Neuronal stem cell (in vitro differentiated cells): ENCODE measurements at regions not wholly inside any gene's neighbourhood (a gene's known extent, or its start where the extent isn't known, plus 50 kb on each side); places are given as distances from the start of the nearest gene placed in this dataset.

Experiments
- DNase-seq: peaks from one replicate; pipeline ENCODE4 v3.0.0-alpha.2; 2013; ENCODE audit warnings: low spot score
- H2AFZ ChIP-seq: one replicate; pipeline ENCODE4 v1.6.1; 2013; ENCODE audit warnings: mild to moderate bottlenecking, low read length, inconsistent platforms
- H2AK5ac ChIP-seq: 2 replicates; pipeline ENCODE4 v1.6.1; 2013; ENCODE audit warnings: low read depth, mild to moderate bottlenecking, inconsistent platforms, low read length, moderate library complexity, mixed read lengths
- H2BK120ac ChIP-seq: 2 replicates; pipeline ENCODE4 v1.6.1; 2013; ENCODE audit warnings: low read depth, mild to moderate bottlenecking, inconsistent platforms, low read length, moderate library complexity, mixed read lengths
- H2BK12ac ChIP-seq: one replicate; pipeline ENCODE4 v1.6.1; 2013; ENCODE audit warnings: low read length, inconsistent platforms
- H2BK15ac ChIP-seq: 2 replicates; pipeline ENCODE4 v1.6.1; 2013; ENCODE audit warnings: mild to moderate bottlenecking, low read length, inconsistent platforms, mixed read lengths
- H2BK5ac ChIP-seq: one replicate; pipeline ENCODE4 v1.6.1; 2013; ENCODE audit warnings: inconsistent platforms, mild to moderate bottlenecking, low read length, moderate library complexity
- H3K14ac ChIP-seq: one replicate; pipeline ENCODE4 v1.6.1; 2013; ENCODE audit warnings: low read length, inconsistent platforms
- H3K18ac ChIP-seq: 2 replicates; pipeline ENCODE4 v1.6.1; 2013; ENCODE audit warnings: low read length, inconsistent platforms
- H3K23ac ChIP-seq: 2 replicates; pipeline ENCODE4 v1.6.1; 2013; ENCODE audit warnings: low read depth, mild to moderate bottlenecking, mixed read lengths, low read length, inconsistent platforms; ENCODE audit not compliant: poor library complexity
- H3K27ac ChIP-seq: replicated peaks from 3 replicates; pipeline ENCODE4 v1.5.1; 2013; ENCODE audit warnings: low read length, inconsistent platforms
- H3K27me3 ChIP-seq, 3 experiments: 2 replicates each; pipeline ENCODE4 v1.6.1; 2013; ENCODE audit warnings: low read length in 3 of 3, mild to moderate bottlenecking in 2 of 3, inconsistent platforms in 1 of 3, low read depth in 1 of 3, mixed read lengths in 1 of 3, moderate library complexity in 1 of 3; ENCODE audit not compliant: control insufficient read depth in 3 of 3, insufficient read depth in 3 of 3
- H3K36me3 ChIP-seq, 2 donors: replicated peaks in 1 of 2; 2 replicates each; pipeline ENCODE4 v1.6.1; 2013; ENCODE audit warnings: low read length in 2 of 2; ENCODE audit not compliant: control insufficient read depth in 2 of 2, insufficient read depth in 2 of 2
- H3K4ac ChIP-seq: 2 replicates; pipeline ENCODE4 v1.6.1; 2013; ENCODE audit warnings: inconsistent platforms, mild to moderate bottlenecking, low read length, moderate library complexity
- H3K4me1 ChIP-seq, 2 donors: 1 replicate in 1 of 2; 2 replicates in 1 of 2; pipeline ENCODE4 v1.6.1; 2013; ENCODE audit warnings: low read length in 2 of 2, low read depth in 1 of 2; ENCODE audit not compliant: control insufficient read depth in 2 of 2, insufficient read depth in 1 of 2
- H3K4me2 ChIP-seq: one replicate; pipeline ENCODE4 v1.6.1; 2013; ENCODE audit warnings: mild to moderate bottlenecking, low read length, inconsistent platforms; ENCODE audit not compliant: insufficient read depth, poor library complexity, severe bottlenecking
- H3K4me3 ChIP-seq, 2 donors: 2 replicates each; pipeline ENCODE4 v1.5.1; 2013; ENCODE audit warnings: low read length in 2 of 2, mild to moderate bottlenecking in 2 of 2, inconsistent platforms in 1 of 2, moderate library complexity in 1 of 2
- H3K79me1 ChIP-seq: one replicate; pipeline ENCODE4 v1.6.1; 2013; ENCODE audit warnings: low read depth, mild to moderate bottlenecking, inconsistent platforms, low read length, moderate library complexity
- H3K9ac ChIP-seq: one replicate; pipeline ENCODE4 v1.6.1; 2013; ENCODE audit warnings: mild to moderate bottlenecking, low read depth, low read length, inconsistent platforms; ENCODE audit not compliant: poor library complexity
- H3K9me3 ChIP-seq, 2 donors: replicated peaks in 1 of 2; 2 replicates each; pipeline versions ENCODE3 to v1.6.1; 2013; ENCODE audit warnings: low read length in 2 of 2, mild to moderate bottlenecking in 2 of 2, inconsistent platforms in 1 of 2, low read depth in 1 of 2, mixed read lengths in 1 of 2, moderate library complexity in 1 of 2; ENCODE audit not compliant: control insufficient read depth in 2 of 2, insufficient read depth in 1 of 2
- H4K8ac ChIP-seq: one replicate; pipeline ENCODE4 v1.6.1; 2013; ENCODE audit warnings: low read depth, mild to moderate bottlenecking, inconsistent platforms, low read length, moderate library complexity
- H4K91ac ChIP-seq: one replicate; pipeline ENCODE4 v1.6.1; 2013; ENCODE audit warnings: low read length, low read depth, mild to moderate bottlenecking, inconsistent platforms; ENCODE audit not compliant: poor library complexity
- WGBS, 2 donors: extraction: QIAGEN DNeasy Blood & Tissue Kit; methylation state at CpG; one replicate each; pipeline ENCODE4 v1.1.7; 2013; ENCODE audit warnings: missing lambda C conversion rate in 2 of 2, mixed read lengths in 1 of 2; ENCODE audit not compliant: insufficient read length in 2 of 2, insufficient replicate concordance in 1 of 2; ENCODE audit errors: extremely low coverage in 2 of 2; 5-methylcytosine and 5-hydroxymethylcytosine counted together

GRCh38 chr6:56803594-56803993, 151.3 kb upstream of the BEND6 start:
- no peak overlapping the region for H3K9ac ChIP-seq
- DNase-seq: peak; percentile 18
- H3K23ac ChIP-seq: no peak overlapping the region
- no peak overlapping the region for H3K4ac ChIP-seq
- no peaks in the 10 kb centered on the region for H3K9me3 ChIP-seq
- H3K4me2 ChIP-seq: no peak overlapping the region
- H3K14ac ChIP-seq: no peak overlapping the region
- no peak overlapping the region for H4K91ac ChIP-seq
- H3K79me1 ChIP-seq: peaks cover 1% of the 10 kb centered on the region
- H4K8ac ChIP-seq: no peak overlapping the region
- no peaks in the 10 kb centered on the region for H3K36me3 ChIP-seq
- no CpG with 5 or more reads among the region's 2 CpGs for whole genome bisulfite sequencing, 2 donors
- H2AFZ ChIP-seq: no peak overlapping the region
- no peak overlapping the region for H2BK15ac ChIP-seq
- H3K18ac ChIP-seq: no peak overlapping the region
- no peaks in the 10 kb centered on the region for H3K27me3 ChIP-seq
- H2BK120ac ChIP-seq: no peak overlapping the region
- no peak overlapping the region for H2BK5ac ChIP-seq
- H3K27ac ChIP-seq: no peak overlapping the region
- H3K4me1 ChIP-seq: peaks cover 8 to 42% of the 10 kb centered on the region in 2 donors
- H3K4me3 ChIP-seq: no peak overlapping the region
- no peak overlapping the region for H2BK12ac ChIP-seq
- no peak overlapping the region for H2AK5ac ChIP-seq

DNA sequence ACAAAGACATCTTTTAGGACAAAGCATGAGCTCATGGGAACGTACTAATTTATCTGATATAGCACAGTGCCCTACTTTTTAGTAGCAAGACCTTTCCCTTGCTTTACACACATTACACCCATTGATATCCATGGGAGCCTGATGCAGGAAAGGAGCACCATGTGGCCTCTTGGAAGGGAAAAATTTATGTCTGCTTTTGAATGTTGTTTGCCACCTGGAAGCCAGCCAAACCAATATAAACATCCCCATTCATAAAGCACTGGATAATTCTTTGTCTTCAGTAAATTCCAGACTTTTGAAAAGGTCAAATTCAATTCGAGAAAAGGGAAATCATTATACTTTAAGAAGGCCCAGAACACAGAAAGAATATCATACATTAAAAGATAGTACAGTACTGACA, 152.3 kb upstream of the BEND6 start:
- H2BK12ac ChIP-seq: no peak overlapping the region

DNA sequence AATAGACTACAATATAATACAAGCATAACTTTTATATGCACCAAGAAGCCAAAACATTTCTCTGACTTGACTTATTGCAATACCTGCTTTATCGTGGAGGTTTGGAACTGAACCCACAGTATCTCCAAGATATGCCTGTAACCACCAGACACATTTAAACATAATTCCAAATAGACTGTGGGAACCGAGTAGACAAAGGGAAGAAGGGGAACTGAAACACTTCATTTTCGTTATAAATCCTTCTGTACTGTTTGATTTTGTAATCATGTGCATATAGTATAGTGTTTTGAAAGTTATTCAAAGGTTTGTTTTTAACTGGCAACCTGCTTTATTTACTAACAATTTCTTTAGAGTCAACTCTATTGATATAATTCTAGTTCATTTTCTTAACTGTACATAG, 154.9 kb upstream of the BEND6 start:
- Histone ChIP-seq H3K9ac (no peak overlapping the region), H3K36me3 (no peaks in the 10 kb centered on the region), H2BK5ac (no peak overlapping the region), H3K9me3 (no peaks in the 10 kb centered on the region), H3K23ac (no peak overlapping the region), H2AFZ (no peak overlapping the region), H3K4me3 (no peak overlapping the region), H3K18ac (no peak overlapping the region), H2BK120ac (no peak overlapping the region), H3K4me1 (peaks cover 8 to 25% of the 10 kb centered on the region in 2 donors), H2BK12ac (no peak overlapping the region), H4K8ac (no peak overlapping the region), H2BK15ac (no peak overlapping the region), H3K27me3 (no peaks in the 10 kb centered on the region), H3K4ac (no peak overlapping the region), H3K4me2 (no peak overlapping the region), H3K14ac (no peak overlapping the region), H3K79me1 (peaks cover 1% of the 10 kb centered on the region), H3K27ac (no peak overlapping the region), H2AK5ac (no peak overlapping the region), H4K91ac (no peak overlapping the region)
- WGBS, 2 donors: no CpG with 5 or more reads among the region's 3 CpGs
- no peak for DNase-seq

More for the DNA sequence above, 152.3 kb upstream of the BEND6 start:
- H2BK120ac ChIP-seq: no peak overlapping the region
- peaks cover 1% of the 10 kb centered on the region for H3K79me1 ChIP-seq
- H3K36me3 ChIP-seq: no peaks in the 10 kb centered on the region
- peaks cover 8 to 42% of the 10 kb centered on the region in 2 donors for H3K4me1 ChIP-seq
- no peak overlapping the region for H3K4me3 ChIP-seq
- H3K4ac ChIP-seq: no peak overlapping the region
- no peak overlapping the region for H3K18ac ChIP-seq
- WGBS, 2 donors: no CpG with 5 or more reads among the region's 2 CpGs
- no peak overlapping the region for H2AFZ ChIP-seq
- H3K27me3 ChIP-seq: no peaks in the 10 kb centered on the region
- H3K4me2 ChIP-seq: no peak overlapping the region
- no peak overlapping the region for H2BK5ac ChIP-seq
- no peaks in the 10 kb centered on the region for H3K9me3 ChIP-seq
- H2AK5ac ChIP-seq: no peak overlapping the region
- H2BK15ac ChIP-seq: no peak overlapping the region
- DNase-seq: no peak
- no peak overlapping the region for H4K8ac ChIP-seq
- no peak overlapping the region for H4K91ac ChIP-seq
- no peak overlapping the region for H3K27ac ChIP-seq
- no peak overlapping the region for H3K9ac ChIP-seq
- H3K14ac ChIP-seq: no peak overlapping the region
- H3K23ac ChIP-seq: no peak overlapping the region

GRCh38 chr6:56798163-56798562, 155.5 kb upstream of the DST start:
- H3K9me3 ChIP-seq: no peaks in the 10 kb centered on the region
- no peak for DNase-seq
- H3K4me2 ChIP-seq: no peak overlapping the region
- no peak overlapping the region for H3K18ac ChIP-seq
- H4K91ac ChIP-seq: no peak overlapping the region
- H2AK5ac ChIP-seq: no peak overlapping the region
- no peak overlapping the region for H2BK15ac ChIP-seq
- H2BK5ac ChIP-seq: no peak overlapping the region
- H3K79me1 ChIP-seq: peaks cover 3% of the 10 kb centered on the region
- H4K8ac ChIP-seq: no peak overlapping the region
- H3K4ac ChIP-seq: no peak overlapping the region
- no peak overlapping the region for H3K4me3 ChIP-seq
- no CpG with 5 or more reads among the region's 2 CpGs for WGBS, 2 donors
- H3K27ac ChIP-seq: no peak overlapping the region
- H3K27me3 ChIP-seq: no peaks in the 10 kb centered on the region
- no peak overlapping the region for H3K14ac ChIP-seq
- no peak overlapping the region for H3K23ac ChIP-seq
- H2AFZ ChIP-seq: no peak overlapping the region
- H3K36me3 ChIP-seq: no peaks in the 10 kb centered on the region
- no peak overlapping the region for H2BK12ac ChIP-seq
- H3K4me1 ChIP-seq: peaks cover 10 to 11% of the 10 kb centered on the region in 2 donors
- H2BK120ac ChIP-seq: no peak overlapping the region
- H3K9ac ChIP-seq: no peak overlapping the region
